ENCODE measurements at regions not wholly inside any gene's neighbourhood (a gene's known extent, or its start where the extent isn't known, plus 50 kb on each side); places are given as distances from the start of the nearest gene placed in this dataset.

DNA sequence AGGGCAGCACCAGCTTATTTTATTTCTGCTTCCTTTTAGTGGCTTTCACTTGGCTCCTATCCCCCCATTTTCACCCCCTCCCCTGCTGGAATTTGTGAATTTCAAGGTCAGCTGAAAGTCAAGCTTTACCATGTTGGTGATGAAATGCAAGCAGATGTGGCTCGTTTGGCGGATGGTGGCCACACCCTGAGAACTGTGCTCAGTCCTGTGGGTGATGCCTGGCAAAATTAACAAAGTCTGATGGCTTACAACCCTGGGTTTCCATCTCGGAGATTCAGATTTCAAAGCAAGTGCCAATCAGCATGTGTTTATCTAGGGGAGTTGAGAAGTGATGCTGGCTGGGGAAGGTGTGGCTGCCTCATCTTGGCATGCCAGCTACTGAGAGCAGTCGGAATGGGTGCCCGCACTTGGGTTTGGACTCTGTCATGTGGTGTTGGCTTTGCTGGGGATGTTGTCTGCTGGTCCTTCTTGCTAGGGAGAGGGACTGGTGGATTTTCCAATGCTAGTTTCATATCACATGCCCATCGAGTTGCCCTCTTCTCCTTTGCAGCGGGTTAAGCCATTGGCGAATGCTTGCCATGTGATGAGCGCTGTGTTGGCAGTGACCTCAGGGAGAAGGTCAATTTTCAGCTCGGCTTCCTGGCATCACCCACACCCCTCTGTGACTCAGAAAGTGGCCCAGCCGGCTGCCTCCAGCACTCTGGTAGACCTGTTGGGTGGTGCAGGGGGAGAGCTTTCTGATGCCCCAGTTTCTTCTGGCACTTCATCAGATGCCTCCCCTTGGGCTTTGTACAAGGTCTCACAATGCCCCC lies 77.0 kb upstream of the PITX1 start:
- Histone ChIP-seq H3K4me3 (ENCODE audit: low read length, poor library complexity, severe bottlenecking) (no peak overlapping the region), H3K79me2 (ENCODE audit: insufficient read depth, low read length) (no peaks in the 10 kb centered on the region), H4K20me1 (ENCODE audit: insufficient read depth, low read length, poor library complexity, severe bottlenecking) (no peaks in the 10 kb centered on the region), H3K9me3 (ENCODE audit: insufficient read depth, low read depth, low read length) (no peaks in the 10 kb centered on the region), H3K4me1 (ENCODE audit: insufficient read depth, low read length, poor library complexity, severe bottlenecking) (no peaks in the 10 kb centered on the region), H3K36me3 (ENCODE audit: insufficient read depth, low read length) (no peaks in the 10 kb centered on the region), H3K27me3 (ENCODE audit: insufficient read depth, low read length, poor library complexity, severe bottlenecking) (no peaks in the 10 kb centered on the region), H3K4me2 (ENCODE audit: low read depth, low read length, poor library complexity, severe bottlenecking) (no peak overlapping the region), H3K9me2 (replicated peaks; ENCODE audit: low read depth, low read length) (no peaks in the 10 kb centered on the region), H3F3A (ENCODE audit: low read depth) (no peaks in the 10 kb centered on the region), H2AFZ (ENCODE audit: low read length) (no peak overlapping the region), H3K9ac (ENCODE audit: low read depth, low read length, poor library complexity, severe bottlenecking) (no peak overlapping the region)
- TF ChIP-seq, protein P1, sequence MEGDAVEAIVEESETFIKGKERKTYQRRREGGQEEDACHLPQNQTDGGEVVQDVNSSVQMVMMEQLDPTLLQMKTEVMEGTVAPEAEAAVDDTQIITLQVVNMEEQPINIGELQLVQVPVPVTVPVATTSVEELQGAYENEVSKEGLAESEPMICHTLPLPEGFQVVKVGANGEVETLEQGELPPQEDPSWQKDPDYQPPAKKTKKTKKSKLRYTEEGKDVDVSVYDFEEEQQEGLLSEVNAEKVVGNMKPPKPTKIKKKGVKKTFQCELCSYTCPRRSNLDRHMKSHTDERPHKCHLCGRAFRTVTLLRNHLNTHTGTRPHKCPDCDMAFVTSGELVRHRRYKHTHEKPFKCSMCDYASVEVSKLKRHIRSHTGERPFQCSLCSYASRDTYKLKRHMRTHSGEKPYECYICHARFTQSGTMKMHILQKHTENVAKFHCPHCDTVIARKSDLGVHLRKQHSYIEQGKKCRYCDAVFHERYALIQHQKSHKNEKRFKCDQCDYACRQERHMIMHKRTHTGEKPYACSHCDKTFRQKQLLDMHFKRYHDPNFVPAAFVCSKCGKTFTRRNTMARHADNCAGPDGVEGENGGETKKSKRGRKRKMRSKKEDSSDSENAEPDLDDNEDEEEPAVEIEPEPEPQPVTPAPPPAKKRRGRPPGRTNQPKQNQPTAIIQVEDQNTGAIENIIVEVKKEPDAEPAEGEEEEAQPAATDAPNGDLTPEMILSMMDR (conservative IDR thresholded peaks at IDR 0.05; ENCODE audit: low read length): no peak
- no peak for TF ChIP-seq EZH2phosphoT487 (IDR thresholded peaks at IDR 0.05; ENCODE audit: borderline replicate concordance)

DNA sequence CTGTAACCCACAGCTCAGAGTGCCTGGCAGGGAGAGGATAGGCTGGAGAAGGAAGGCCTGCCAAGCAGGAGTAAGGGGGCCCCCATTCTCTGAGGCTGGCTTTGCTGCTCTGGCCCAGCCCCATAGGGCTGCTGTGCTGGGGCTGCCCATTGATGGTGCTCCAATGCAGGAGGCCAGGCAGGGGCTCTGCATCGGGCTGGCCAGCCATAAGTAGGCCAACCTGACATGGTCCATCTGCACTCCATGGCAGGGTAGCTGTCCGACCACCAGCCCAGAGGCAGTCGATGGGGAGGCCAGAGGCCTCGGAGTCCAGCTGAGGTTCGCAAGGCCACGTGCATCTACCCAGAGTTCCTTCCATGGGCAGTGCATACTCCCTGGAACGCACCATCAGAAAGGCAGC lies 75.0 kb upstream of the PITX1 start:
- no peak for TF ChIP-seq EZH2phosphoT487 (IDR thresholded peaks at IDR 0.05; ENCODE audit: borderline replicate concordance)
- Histone ChIP-seq H3K4me1 (ENCODE audit: insufficient read depth, low read length, poor library complexity, severe bottlenecking) (no peaks in the 10 kb centered on the region), H3K27me3 (ENCODE audit: insufficient read depth, low read length, poor library complexity, severe bottlenecking) (no peaks in the 10 kb centered on the region), H3K9me3 (ENCODE audit: insufficient read depth, low read depth, low read length) (no peaks in the 10 kb centered on the region), H3F3A (ENCODE audit: low read depth) (no peaks in the 10 kb centered on the region), H3K9ac (ENCODE audit: low read depth, low read length, poor library complexity, severe bottlenecking) (no peak overlapping the region), H3K4me3 (ENCODE audit: low read length, poor library complexity, severe bottlenecking) (no peak overlapping the region), H3K79me2 (ENCODE audit: insufficient read depth, low read length) (no peaks in the 10 kb centered on the region), H3K9me2 (replicated peaks; ENCODE audit: low read depth, low read length) (no peaks in the 10 kb centered on the region), H3K36me3 (ENCODE audit: insufficient read depth, low read length) (no peaks in the 10 kb centered on the region), H4K20me1 (ENCODE audit: insufficient read depth, low read length, poor library complexity, severe bottlenecking) (no peaks in the 10 kb centered on the region), H2AFZ (ENCODE audit: low read length) (no peak overlapping the region), H3K4me2 (ENCODE audit: low read depth, low read length, poor library complexity, severe bottlenecking) (no peak overlapping the region)

DNA sequence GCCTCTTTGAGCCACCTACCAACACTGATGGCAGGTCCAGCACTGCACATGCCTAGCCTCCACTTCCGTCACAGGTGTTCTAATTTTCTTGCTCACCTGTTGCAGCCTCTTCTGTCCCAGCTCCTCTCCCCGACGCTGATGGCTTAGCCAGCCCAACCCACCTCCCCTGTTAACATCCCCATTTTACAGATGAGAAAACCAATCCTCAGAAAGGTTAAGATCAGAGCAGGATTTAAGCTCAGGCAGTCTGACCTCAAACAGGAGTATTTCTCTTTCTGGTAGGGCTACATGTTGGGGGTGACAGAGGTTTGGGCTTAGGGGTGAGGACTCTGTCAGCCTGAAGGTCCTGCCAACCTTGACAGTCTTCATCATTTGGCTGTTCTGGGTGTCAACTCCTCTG lies 74.5 kb upstream of the PITX1 start:
- no peaks in the 10 kb centered on the region for H3K79me2 ChIP-seq (ENCODE audit: insufficient read depth, low read length)
- H3K4me2 ChIP-seq (ENCODE audit: low read depth, low read length, poor library complexity, severe bottlenecking): no peak overlapping the region
- H3K9me3 ChIP-seq (ENCODE audit: insufficient read depth, low read depth, low read length): no peaks in the 10 kb centered on the region
- no peak overlapping the region for H3K4me3 ChIP-seq (ENCODE audit: low read length, poor library complexity, severe bottlenecking)
- H2AFZ ChIP-seq (ENCODE audit: low read length): no peak overlapping the region
- H3K9ac ChIP-seq (ENCODE audit: low read depth, low read length, poor library complexity, severe bottlenecking): no peak overlapping the region
- no peaks in the 10 kb centered on the region for H3K4me1 ChIP-seq (ENCODE audit: insufficient read depth, low read length, poor library complexity, severe bottlenecking)
- no peaks in the 10 kb centered on the region for H3K27me3 ChIP-seq (ENCODE audit: insufficient read depth, low read length, poor library complexity, severe bottlenecking)
- H4K20me1 ChIP-seq (ENCODE audit: insufficient read depth, low read length, poor library complexity, severe bottlenecking): no peaks in the 10 kb centered on the region
- H3F3A ChIP-seq (ENCODE audit: low read depth): no peaks in the 10 kb centered on the region
- no peaks in the 10 kb centered on the region for H3K36me3 ChIP-seq (ENCODE audit: insufficient read depth, low read length)
- TF ChIP-seq, protein P1 (conservative IDR thresholded peaks at IDR 0.05; ENCODE audit: low read length): no peak
- TF ChIP-seq EZH2phosphoT487 (IDR thresholded peaks at IDR 0.05; ENCODE audit: borderline replicate concordance): no peak
- H3K9me2 ChIP-seq (replicated peaks; ENCODE audit: low read depth, low read length): no peaks in the 10 kb centered on the region

DNA sequence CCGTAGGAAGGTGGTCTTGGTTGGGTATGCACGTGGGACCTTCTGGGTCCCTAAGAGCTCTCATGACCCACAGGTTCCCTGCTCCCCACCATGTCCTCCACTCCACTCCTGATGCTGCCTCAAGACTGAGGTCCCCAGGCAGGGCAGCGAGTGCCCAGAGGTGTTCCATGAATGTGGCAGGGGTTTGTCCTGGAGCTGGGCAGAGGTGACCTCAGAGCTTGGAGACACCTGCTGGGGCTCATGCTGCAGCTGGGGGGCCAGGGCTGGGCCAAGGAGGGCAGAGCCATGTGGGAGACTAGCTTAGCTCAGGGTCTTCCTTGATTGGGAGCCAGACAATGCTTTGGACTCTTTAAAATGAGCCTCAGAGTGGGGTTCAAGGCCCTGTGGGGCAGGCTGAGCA lies 74.0 kb upstream of the PITX1 start:
- no peaks in the 10 kb centered on the region for H3K4me1 ChIP-seq (ENCODE audit: insufficient read depth, low read length, poor library complexity, severe bottlenecking)
- no peaks in the 10 kb centered on the region for H3K27me3 ChIP-seq (ENCODE audit: insufficient read depth, low read length, poor library complexity, severe bottlenecking)
- no peaks in the 10 kb centered on the region for H3K9me3 ChIP-seq (ENCODE audit: insufficient read depth, low read depth, low read length)
- no peaks in the 10 kb centered on the region for H4K20me1 ChIP-seq (ENCODE audit: insufficient read depth, low read length, poor library complexity, severe bottlenecking)
- H3F3A ChIP-seq (ENCODE audit: low read depth): no peaks in the 10 kb centered on the region
- no peaks in the 10 kb centered on the region for H3K9me2 ChIP-seq (replicated peaks; ENCODE audit: low read depth, low read length)
- TF ChIP-seq, protein P1 (conservative IDR thresholded peaks at IDR 0.05; ENCODE audit: low read length): no peak
- TF ChIP-seq EZH2phosphoT487 (IDR thresholded peaks at IDR 0.05; ENCODE audit: borderline replicate concordance): no peak
- H3K36me3 ChIP-seq (ENCODE audit: insufficient read depth, low read length): no peaks in the 10 kb centered on the region
- no peaks in the 10 kb centered on the region for H3K79me2 ChIP-seq (ENCODE audit: insufficient read depth, low read length)
- H3K9ac ChIP-seq (ENCODE audit: low read depth, low read length, poor library complexity, severe bottlenecking): no peak overlapping the region
- no peak overlapping the region for H3K4me2 ChIP-seq (ENCODE audit: low read depth, low read length, poor library complexity, severe bottlenecking)
- no peak overlapping the region for H3K4me3 ChIP-seq (ENCODE audit: low read length, poor library complexity, severe bottlenecking)
- no peak overlapping the region for H2AFZ ChIP-seq (ENCODE audit: low read length)
